A673 (cell line): ENCODE measurements at regions not wholly inside any gene's neighbourhood (a gene's known extent, or its start where the extent isn't known, plus 50 kb on each side); places are given as distances from the start of the nearest gene placed in this dataset.

ENCODE experiments used
- CTCF ChIP-seq: fragments of 300-800, 200-600 bp; sonication (generic); conservative IDR thresholded peaks from 2 replicates; pipeline ENCODE4 v1.5.1; 2017; ENCODE audit warnings: low read depth, mild to moderate bottlenecking, antibody characterized with exemption, low read length, moderate library complexity, mixed read lengths
- EZH2 ChIP-seq: fragments of 200-600 bp; sonication (generic); IDR thresholded peaks from 2 replicates; pipeline ENCODE4 v1.6.1; 2017; ENCODE audit warnings: borderline replicate concordance, low read depth, mild to moderate bottlenecking, mixed read lengths, antibody characterized with exemption, low read length; ENCODE audit not compliant: poor library complexity, severe bottlenecking

GRCh38 chr14:98249476-98249875 is 1022.5 kb downstream of the BCL11B start:
- TF ChIP-seq CTCF (no peak), EZH2 (no peak)
